Type B pancreatic cell (in vitro differentiated cells): ENCODE measurements at regions not wholly inside any gene's neighbourhood (a gene's known extent, or its start where the extent isn't known, plus 50 kb on each side); places are given as distances from the start of the nearest gene placed in this dataset.

ENCODE experiments used
- DNase-seq: peaks from one replicate; pipeline ENCODE4 v3.0.0; 2021; ENCODE audit warnings: mixed read lengths; ENCODE audit not compliant: unreplicated experiment; ENCODE audit errors: extremely low spot score
- H3K27ac Mint-ChIP-seq: 2 replicates; pipeline ENCODE4 v1.8.0; 2021; ENCODE audit warnings: mild to moderate bottlenecking, mixed read lengths
- H3K27me3 Mint-ChIP-seq: 2 replicates; pipeline ENCODE4 v1.8.0; 2021; ENCODE audit warnings: mixed read lengths
- H3K36me3 Mint-ChIP-seq: 2 replicates; pipeline ENCODE4 v1.8.0; 2021; ENCODE audit warnings: mixed read lengths
- H3K4me1 Mint-ChIP-seq: one replicate; pipeline ENCODE4 v1.8.0; 2021; ENCODE audit warnings: mixed read lengths; ENCODE audit not compliant: unreplicated experiment
- H3K4me3 Mint-ChIP-seq: 2 replicates; pipeline ENCODE4 v1.8.0; 2021; ENCODE audit warnings: mild to moderate bottlenecking, mixed read lengths
- H3K9me3 Mint-ChIP-seq: 2 replicates; pipeline ENCODE4 v1.8.0; 2021; ENCODE audit warnings: mixed read lengths
- CTCF ChIP-seq: fragments of 200-600 bp; sonication (generic); conservative IDR thresholded peaks from 2 replicates; pipeline ENCODE4 v1.5.0; 2021; ENCODE audit warnings: antibody characterized with exemption, mild to moderate bottlenecking

- Mint-ChIP-seq H3K27ac (no peak overlapping the region), H3K4me1 (no peaks in the 10 kb centered on the region), H3K4me3 (no peak overlapping the region), H3K9me3 (peaks cover 10% of the 10 kb centered on the region), H3K36me3 (peaks cover 4% of the 10 kb centered on the region), H3K27me3 (no peaks in the 10 kb centered on the region)
- TF ChIP-seq CTCF: no peak
- no peak for DNase-seq
Observed at GRCh38 chr2:156116113-156116512, 216.4 kb downstream of the NR4A2 start.

DNA sequence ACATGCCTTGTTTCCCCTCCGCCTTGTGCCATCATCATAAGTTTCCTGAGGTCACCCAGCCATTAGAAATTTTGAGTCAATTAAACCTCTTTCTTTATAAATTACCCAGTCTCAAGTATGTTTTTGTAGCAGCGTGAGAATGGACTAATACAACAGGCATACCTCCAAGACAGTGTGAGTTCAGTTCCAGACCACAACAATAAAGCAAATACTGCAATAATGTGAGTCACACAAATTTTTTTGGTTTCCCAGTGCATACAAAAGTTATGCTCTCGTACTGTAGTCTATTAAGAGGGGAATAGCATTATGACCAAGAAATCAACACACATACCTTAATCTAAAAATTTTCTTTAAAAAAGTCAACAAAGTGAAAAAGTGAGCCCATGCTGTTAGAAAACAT, 217.2 kb downstream of the NR4A2 start:
- DNase-seq: no peak
- no peaks in the 10 kb centered on the region for H3K27me3 Mint-ChIP-seq
- H3K9me3 Mint-ChIP-seq: peaks cover 6% of the 10 kb centered on the region
- no peaks in the 10 kb centered on the region for H3K4me1 Mint-ChIP-seq
- H3K4me3 Mint-ChIP-seq: no peak overlapping the region
- H3K36me3 Mint-ChIP-seq: peaks cover 4% of the 10 kb centered on the region
- no peak for TF ChIP-seq CTCF
- no peak overlapping the region for H3K27ac Mint-ChIP-seq

GRCh38 chr2:156112323-156112722, 220.2 kb downstream of the NR4A2 start:
- no peak for TF ChIP-seq CTCF
- Mint-ChIP-seq H3K9me3 (no peaks in the 10 kb centered on the region), H3K4me3 (no peak overlapping the region), H3K27ac (no peak overlapping the region), H3K27me3 (no peaks in the 10 kb centered on the region), H3K36me3 (no peaks in the 10 kb centered on the region), H3K4me1 (no peaks in the 10 kb centered on the region)
- no peak for DNase-seq

DNA sequence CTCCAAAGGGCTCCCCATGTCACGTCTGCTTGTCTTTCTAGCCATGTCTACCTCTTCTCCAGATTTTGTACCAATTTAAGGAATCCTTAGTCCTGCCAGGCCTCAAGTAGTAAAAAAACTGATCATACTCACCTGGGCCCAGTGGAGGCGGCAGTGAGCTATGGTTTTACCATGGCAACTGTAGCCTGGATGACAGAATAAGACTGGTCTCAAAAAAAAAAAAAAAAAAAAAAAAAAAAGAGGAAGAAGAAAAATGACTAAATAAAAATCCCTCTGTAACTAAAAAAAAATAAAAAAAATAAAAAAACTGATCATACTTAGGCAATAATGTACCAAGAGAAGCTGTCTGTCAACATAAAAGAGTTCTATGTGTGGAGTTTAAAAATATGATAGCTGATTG, 221.6 kb downstream of the NR4A2 start:
- Mint-ChIP-seq H3K27me3 (no peaks in the 10 kb centered on the region), H3K4me3 (no peak overlapping the region), H3K9me3 (no peaks in the 10 kb centered on the region), H3K36me3 (no peaks in the 10 kb centered on the region), H3K27ac (no peak overlapping the region), H3K4me1 (no peaks in the 10 kb centered on the region)
- DNase-seq: no peak
- TF ChIP-seq CTCF: peak; percentile 40

DNA sequence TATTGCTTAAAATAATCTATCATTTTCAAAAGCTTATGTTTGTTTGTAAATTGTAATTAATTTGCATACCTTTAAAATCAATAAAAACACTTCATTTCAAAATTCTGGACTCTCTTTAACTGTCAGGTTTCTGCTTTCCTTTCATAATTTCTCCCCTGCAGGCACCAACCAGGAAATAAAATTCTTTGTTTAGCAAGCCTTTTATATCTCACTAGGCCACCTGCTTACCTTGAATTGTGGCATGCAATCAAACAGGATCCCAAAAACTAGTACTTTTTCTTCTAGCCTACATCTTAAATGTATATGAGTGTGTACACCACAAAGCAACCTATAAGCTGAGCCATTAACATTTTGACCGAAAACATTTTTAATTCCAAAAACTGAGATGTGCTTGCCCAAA, 233.1 kb downstream of the NR4A2 start:
- Mint-ChIP-seq H3K4me3 (no peak overlapping the region), H3K27ac (no peak overlapping the region), H3K4me1 (peaks cover 3% of the 10 kb centered on the region), H3K9me3 (no peaks in the 10 kb centered on the region), H3K27me3 (no peaks in the 10 kb centered on the region), H3K36me3 (no peaks in the 10 kb centered on the region)
- TF ChIP-seq CTCF: no peak
- DNase-seq: no peak

DNA sequence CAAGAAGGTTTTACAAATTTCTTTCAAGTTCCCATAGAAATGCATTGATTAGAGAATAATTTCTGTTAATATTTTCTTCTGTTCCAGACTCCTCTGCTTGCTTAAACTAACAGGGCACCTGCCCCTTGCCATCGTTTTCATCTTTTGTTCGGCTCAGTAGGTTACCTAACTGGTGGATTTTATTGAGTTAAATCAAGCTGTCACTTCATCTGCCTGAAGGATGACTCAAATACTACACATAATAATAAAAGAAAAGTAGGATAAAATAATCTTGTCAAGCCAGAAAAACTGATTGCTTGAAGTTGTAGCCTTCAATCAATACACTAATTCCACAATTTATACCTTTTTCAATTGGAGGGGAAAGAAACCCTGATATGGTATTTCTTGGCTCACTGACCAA, 234.0 kb downstream of the NR4A2 start:
- no peak for TF ChIP-seq CTCF
- Mint-ChIP-seq H3K4me1 (peaks cover 3% of the 10 kb centered on the region), H3K9me3 (no peaks in the 10 kb centered on the region), H3K27me3 (no peaks in the 10 kb centered on the region), H3K36me3 (no peaks in the 10 kb centered on the region), H3K27ac (no peak overlapping the region), H3K4me3 (no peak overlapping the region)
- no peak for DNase-seq
